Lower leg skin (tissue), 4 donors: ENCODE measurements at regions not wholly inside any gene's neighbourhood (a gene's known extent, or its start where the extent isn't known, plus 50 kb on each side); places are given as distances from the start of the nearest gene placed in this dataset.

Experiments used
- DNase-seq, 2 donors: peaks; one replicate each; pipeline ENCODE4 v3.0.0-alpha.2; 2019; ENCODE audit warnings: low spot score in 2 of 2
- H3K4me3 ChIP-seq: fragments of 200-600 bp; sonication (generic); 2 replicates; pipeline ENCODE4 v1.5.1; 2017; ENCODE audit warnings: mild to moderate bottlenecking, low read depth; ENCODE audit not compliant: poor library complexity, severe bottlenecking
- POLR2A ChIP-seq, 2 donors: fragments of 450-650 bp; IDR thresholded peaks; one replicate each; pipeline ENCODE4 v1.6.1; 2016 to 2017; ENCODE audit warnings: antibody characterized with exemption in 2 of 2, mild to moderate bottlenecking in 1 of 2, moderate library complexity in 1 of 2
- WGBS, 2 donors: methylation state at CpG; one replicate each; pipeline ENCODE4 v1.1.5; 2018; 5-methylcytosine and 5-hydroxymethylcytosine counted together
- intact Hi-C: fragments of 100-400 bp; cut with DNase I; formaldehyde crosslinking; loops from one replicate; pipeline ENCODE4 v1.15.0; 2023; ENCODE audit warnings: low total_unique reads
- TF ChIP-seq, protein P1 (sequence below), 3 donors: fragments of 450-650 bp; IDR thresholded peaks; one replicate each; pipeline ENCODE4 v1.5.1; 2016; ENCODE audit warnings: antibody characterized with exemption in 3 of 3, mild to moderate bottlenecking in 3 of 3, moderate library complexity in 2 of 3

DNA sequence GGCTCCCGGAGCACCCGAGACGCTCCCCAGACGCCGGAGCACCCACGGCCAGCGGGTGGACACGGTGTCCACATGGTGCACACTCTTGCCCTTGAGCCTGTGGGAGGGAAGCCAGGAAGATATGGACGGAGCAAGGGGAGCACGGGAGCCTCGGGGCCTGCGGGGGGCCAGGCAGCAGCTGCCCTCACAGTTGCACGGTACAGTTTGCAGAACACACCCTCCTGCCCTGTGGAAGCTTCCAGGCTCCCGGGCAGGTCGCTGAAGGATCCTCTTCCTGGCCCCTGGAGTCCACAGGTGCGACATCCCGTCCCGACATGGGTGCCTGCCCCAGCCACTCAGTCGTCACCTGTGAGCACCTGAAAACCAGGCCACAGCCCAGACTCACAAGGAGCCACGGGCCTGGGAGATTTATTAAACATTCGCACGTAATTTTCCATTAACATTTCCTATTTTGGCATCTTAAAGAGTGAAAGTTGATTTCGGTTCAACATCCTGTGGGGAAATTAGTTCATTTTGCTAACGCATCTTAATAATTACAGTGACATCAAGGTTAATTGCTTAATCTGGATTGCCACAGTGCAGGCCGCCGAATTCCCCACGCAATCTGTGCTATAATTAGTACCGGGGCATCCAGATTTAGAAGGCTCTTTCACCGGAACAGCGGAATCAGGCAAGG, 253.3 kb downstream of the BRD1 start:
- intact Hi-C loops, result no loop called here
- no peak for DNase-seq
- TF ChIP-seq, protein P1, sequence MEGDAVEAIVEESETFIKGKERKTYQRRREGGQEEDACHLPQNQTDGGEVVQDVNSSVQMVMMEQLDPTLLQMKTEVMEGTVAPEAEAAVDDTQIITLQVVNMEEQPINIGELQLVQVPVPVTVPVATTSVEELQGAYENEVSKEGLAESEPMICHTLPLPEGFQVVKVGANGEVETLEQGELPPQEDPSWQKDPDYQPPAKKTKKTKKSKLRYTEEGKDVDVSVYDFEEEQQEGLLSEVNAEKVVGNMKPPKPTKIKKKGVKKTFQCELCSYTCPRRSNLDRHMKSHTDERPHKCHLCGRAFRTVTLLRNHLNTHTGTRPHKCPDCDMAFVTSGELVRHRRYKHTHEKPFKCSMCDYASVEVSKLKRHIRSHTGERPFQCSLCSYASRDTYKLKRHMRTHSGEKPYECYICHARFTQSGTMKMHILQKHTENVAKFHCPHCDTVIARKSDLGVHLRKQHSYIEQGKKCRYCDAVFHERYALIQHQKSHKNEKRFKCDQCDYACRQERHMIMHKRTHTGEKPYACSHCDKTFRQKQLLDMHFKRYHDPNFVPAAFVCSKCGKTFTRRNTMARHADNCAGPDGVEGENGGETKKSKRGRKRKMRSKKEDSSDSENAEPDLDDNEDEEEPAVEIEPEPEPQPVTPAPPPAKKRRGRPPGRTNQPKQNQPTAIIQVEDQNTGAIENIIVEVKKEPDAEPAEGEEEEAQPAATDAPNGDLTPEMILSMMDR (IDR thresholded peaks at IDR 0.05), result no peak
- TF ChIP-seq POLR2A (IDR thresholded peaks at IDR 0.05), result no peak
- no peak overlapping the region for H3K4me3 ChIP-seq
- WGBS, 2 donors, result 83 to 88% methylated on average over 19 to 30 of the region's 30 CpGs

DNA sequence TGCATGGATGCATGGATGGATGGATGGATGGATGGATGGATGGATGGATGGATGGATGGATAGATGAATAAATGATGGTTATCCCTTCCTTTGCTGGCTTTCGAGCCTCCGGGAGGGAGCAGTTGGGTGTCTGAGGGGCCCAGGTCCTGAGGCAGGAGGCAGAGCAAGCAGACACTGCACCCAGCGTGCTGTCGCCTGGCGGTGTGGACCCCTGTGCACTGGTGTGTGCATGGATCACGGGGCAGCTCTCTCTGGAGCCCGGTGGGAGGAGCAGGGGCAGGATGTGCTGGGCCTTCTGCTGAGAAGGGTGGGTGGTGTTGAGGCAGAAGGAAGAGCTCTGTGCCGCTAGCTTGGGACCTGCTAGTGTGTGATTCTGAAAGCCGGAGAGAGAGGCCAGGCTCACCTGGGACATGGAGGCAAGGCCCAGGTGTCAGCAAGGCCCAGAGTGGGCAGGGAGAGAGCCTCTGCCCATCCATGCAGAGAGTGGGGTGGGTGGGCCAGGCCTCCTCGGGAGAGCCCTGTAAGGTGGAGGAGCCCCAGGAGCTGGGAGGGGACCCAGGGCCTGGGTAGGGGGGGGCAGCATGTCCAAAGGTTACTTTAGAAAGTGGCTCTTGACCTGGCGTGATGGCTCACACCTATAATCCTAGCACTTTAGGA, 254.4 kb downstream of the BRD1 start:
- 91% methylated on average over 11 of the region's 11 CpGs for WGBS, 2 donors
- intact Hi-C loops, result no loop called here
- TF ChIP-seq POLR2A (IDR thresholded peaks at IDR 0.05), result no peak
- TF ChIP-seq, protein P1 (IDR thresholded peaks at IDR 0.05), result no peak
- DNase-seq, result no peak
- no peak overlapping the region for H3K4me3 ChIP-seq

DNA sequence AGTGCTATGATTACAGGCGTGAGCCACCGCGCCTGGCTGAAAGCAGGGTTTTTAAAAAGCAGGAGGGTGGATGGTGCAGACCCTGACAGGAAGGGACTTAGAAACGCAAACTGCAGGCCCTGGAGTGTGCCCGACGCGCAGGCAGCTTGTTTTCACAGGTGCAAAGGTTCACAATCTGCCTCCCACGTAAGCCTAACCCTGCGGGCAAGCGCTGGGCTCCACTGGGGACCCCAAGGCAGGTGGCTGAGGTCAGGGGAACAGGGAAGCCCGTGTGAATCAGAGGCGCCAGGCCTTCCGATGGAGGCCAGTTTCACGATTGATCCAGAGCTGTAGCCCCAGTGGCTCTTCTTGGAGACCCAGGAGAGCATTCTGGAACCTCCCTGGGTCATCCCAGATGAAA, 256.3 kb downstream of the BRD1 start:
- 92 to 94% methylated on average over 14 of the region's 14 CpGs for WGBS, 2 donors
- DNase-seq, result no peak
- TF ChIP-seq, protein P1 (IDR thresholded peaks at IDR 0.05), result no peak
- TF ChIP-seq POLR2A (IDR thresholded peaks at IDR 0.05), result no peak
- intact Hi-C loops, result no loop called here
- no peak overlapping the region for H3K4me3 ChIP-seq

DNA sequence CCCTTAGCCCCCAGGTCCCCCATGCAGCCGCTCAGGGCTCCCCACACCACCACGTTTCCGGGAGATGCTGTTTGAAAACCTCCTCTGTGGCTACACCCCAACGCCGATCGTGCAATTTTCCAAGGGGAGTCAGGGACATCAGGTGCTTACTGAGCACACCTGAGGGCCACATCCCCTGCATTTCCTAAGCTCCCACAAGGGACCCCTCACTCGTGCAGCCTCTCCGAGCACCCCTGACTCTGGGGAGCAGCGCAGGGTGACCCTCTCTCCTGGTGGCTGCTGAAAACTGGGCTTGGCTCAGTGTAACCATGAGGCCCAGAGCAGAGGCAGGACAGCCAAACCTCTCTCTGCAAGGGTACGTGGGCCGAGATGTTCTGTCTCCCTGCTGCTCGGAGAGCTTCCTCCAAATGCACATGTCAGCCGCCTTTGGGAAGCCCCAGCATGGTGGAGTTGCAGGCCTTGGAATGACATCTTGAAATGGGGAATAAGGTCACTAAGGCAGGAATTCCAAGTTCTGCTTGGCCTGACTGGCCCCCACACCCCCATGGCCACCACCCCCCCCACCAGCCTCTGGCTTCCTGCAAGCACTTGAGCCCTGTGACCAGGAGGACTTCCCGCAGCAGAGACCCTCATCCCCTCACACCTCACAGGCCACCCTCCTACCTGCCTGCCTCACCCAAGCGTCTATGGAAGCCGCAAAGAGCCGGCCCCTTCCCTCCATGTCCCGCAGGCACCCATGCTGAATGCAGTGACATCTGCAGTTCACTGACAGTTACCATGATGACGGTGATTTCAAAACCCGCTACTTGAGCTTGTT, 257.4 kb downstream of the BRD1 start:
- DNase-seq, result peak in 1 of 2 donors; percentile 64
- 70 to 72% methylated on average over 20 of the region's 20 CpGs for WGBS, 2 donors
- intact Hi-C loops, result no loop called here
- no peak overlapping the region for H3K4me3 ChIP-seq
- TF ChIP-seq, protein P1 (IDR thresholded peaks at IDR 0.05), result no peak
- no peak for TF ChIP-seq POLR2A (IDR thresholded peaks at IDR 0.05)

DNA sequence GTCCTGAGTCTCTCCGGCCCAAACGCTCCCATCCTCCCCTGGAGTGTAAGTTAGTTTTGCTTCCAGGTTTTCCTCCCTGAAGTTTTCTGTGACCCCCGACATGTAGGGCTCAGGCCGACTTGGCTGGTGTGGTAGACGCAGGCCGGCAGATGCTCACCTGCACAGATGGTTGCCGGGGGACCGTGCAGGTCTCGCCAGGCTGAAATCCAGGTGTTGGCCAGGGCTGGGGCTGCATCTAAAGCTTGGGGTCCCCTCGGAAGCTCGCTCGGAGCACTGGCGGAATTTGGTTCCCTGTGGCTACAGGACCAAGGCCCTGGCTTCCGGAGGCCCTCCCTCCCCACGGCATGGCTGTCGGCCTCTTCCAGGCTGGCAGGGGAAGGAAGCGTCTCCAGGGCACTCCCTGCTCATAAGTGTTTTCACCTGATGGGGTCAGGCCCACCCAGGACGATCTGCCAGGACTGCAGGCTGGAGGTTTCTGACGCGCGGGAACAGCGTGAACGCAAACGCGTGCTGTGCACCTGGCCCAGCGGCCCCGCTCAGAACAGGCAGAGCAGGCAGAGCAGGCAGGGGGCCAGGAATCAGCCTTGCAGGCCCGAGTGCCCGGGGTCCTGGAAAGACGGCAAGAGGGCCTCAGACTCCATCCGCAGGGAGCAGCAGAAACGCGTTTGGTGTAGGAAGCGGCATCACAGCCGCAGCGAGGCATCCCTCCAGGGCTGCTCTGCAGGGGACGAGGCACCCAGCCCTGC, 258.2 kb downstream of the BRD1 start:
- TF ChIP-seq, protein P1 (IDR thresholded peaks at IDR 0.05), result no peak
- no peak for TF ChIP-seq POLR2A (IDR thresholded peaks at IDR 0.05)
- intact Hi-C loops, result no loop called here
- no peak overlapping the region for H3K4me3 ChIP-seq
- 77 to 80% methylated on average over 27 to 32 of the region's 37 CpGs for WGBS, 2 donors
- DNase-seq, result peak in 1 of 2 donors; percentile 74
